ENCODE measurements at regions not wholly inside any gene's neighbourhood (a gene's known extent, or its start where the extent isn't known, plus 50 kb on each side); places are given as distances from the start of the nearest gene placed in this dataset.
"Not testable (repeated sequence)": the region's sequence is repeated elsewhere in the genome, so short reads cannot be mapped to it uniquely, and the experiment has no call there.

- Histone ChIP-seq H3K27ac (ENCODE audit: low read length) (no peak overlapping the region), H3K27me3 (ENCODE audit: control insufficient read depth, insufficient read depth, low read length) (no peaks in the 10 kb centered on the region), H3K4me1 (ENCODE audit: control insufficient read depth, insufficient read depth, low read length) (no peaks in the 10 kb centered on the region), H3K9me3 (ENCODE audit: control insufficient read depth, insufficient read depth, low read length) (no peaks in the 10 kb centered on the region), H3K4me3 (ENCODE audit: low read length) (no peak overlapping the region), H3K36me3 (ENCODE audit: control insufficient read depth, insufficient read depth, low read length) (no peaks in the 10 kb centered on the region)
- no CpG with 5 or more reads among the region's 7 CpGs for WGBS (ENCODE audit: insufficient coverage, insufficient read length)
- DNase-seq (ENCODE audit: low read depth, low spot score): no peak
Observed at GRCh38 chr11:49377978-49378377, 169.6 kb upstream of the FOLH1 start.

DNA sequence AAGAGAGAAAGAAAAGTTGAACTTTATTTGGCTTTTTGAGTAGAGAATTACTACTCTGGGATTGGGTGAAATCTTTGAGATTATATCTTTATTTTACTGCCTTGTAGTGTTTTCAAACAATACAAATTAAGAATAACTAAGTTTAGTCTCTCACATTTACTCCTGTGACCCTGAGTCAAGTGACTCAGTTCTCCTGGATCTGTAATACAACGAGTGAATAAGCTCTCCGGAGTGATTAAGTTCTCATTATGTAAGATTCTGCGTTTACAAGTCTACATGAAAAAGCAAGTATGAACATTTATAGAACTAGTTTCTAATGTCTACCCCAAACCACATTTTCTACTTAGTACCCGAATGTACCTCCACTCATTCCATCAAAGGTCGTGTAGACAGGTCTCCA lies 165.5 kb upstream of the FOLH1 start:
- no CpG with 5 or more reads among the region's 5 CpGs for WGBS (ENCODE audit: insufficient coverage, insufficient read length)
- not testable (repeated sequence) for H3K4me3 ChIP-seq (ENCODE audit: low read length); H3K9me3 ChIP-seq (ENCODE audit: control insufficient read depth, insufficient read depth, low read length); DNase-seq (ENCODE audit: low read depth, low spot score); H3K4me1 ChIP-seq (ENCODE audit: control insufficient read depth, insufficient read depth, low read length); H3K27ac ChIP-seq (ENCODE audit: low read length); H3K36me3 ChIP-seq (ENCODE audit: control insufficient read depth, insufficient read depth, low read length); H3K27me3 ChIP-seq (ENCODE audit: control insufficient read depth, insufficient read depth, low read length)

DNA sequence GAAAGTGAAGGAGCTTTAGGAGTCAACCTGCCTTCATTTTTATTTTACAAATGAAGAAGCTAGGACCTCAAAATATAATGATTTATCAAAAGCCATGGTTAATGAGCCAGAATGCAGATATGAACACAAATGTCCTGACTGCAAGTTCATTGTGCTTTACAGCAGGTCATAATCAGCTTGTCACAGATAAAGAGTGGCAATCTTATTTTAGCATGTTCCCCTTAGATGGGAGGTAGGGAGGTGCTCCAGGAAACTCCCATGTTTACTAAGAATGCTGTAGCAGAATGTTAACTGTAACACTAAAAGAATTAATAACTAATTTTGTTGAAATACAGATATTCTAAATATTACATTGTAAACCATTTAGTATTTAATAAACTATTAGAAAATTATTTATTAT lies 165.0 kb upstream of the FOLH1 start:
- not testable (repeated sequence) for H3K27ac ChIP-seq (ENCODE audit: low read length); H3K27me3 ChIP-seq (ENCODE audit: control insufficient read depth, insufficient read depth, low read length); H3K4me1 ChIP-seq (ENCODE audit: control insufficient read depth, insufficient read depth, low read length); DNase-seq (ENCODE audit: low read depth, low spot score); H3K36me3 ChIP-seq (ENCODE audit: control insufficient read depth, insufficient read depth, low read length); H3K4me3 ChIP-seq (ENCODE audit: low read length); H3K9me3 ChIP-seq (ENCODE audit: control insufficient read depth, insufficient read depth, low read length)

- H3K36me3 ChIP-seq (ENCODE audit: control insufficient read depth, insufficient read depth, low read length); DNase-seq (ENCODE audit: low read depth, low spot score); H3K27ac ChIP-seq (ENCODE audit: low read length); H3K9me3 ChIP-seq (ENCODE audit: control insufficient read depth, insufficient read depth, low read length); H3K27me3 ChIP-seq (ENCODE audit: control insufficient read depth, insufficient read depth, low read length); H3K4me1 ChIP-seq (ENCODE audit: control insufficient read depth, insufficient read depth, low read length); H3K4me3 ChIP-seq (ENCODE audit: low read length): not testable (repeated sequence)
Observed at GRCh38 chr11:49372137-49372536, 163.7 kb upstream of the FOLH1 start.

GRCh38 chr11:49368556-49368955 lies 160.2 kb upstream of the FOLH1 start:
- H3K4me3 ChIP-seq (ENCODE audit: low read length); DNase-seq (ENCODE audit: low read depth, low spot score); H3K27me3 ChIP-seq (ENCODE audit: control insufficient read depth, insufficient read depth, low read length); H3K4me1 ChIP-seq (ENCODE audit: control insufficient read depth, insufficient read depth, low read length); H3K27ac ChIP-seq (ENCODE audit: low read length); H3K36me3 ChIP-seq (ENCODE audit: control insufficient read depth, insufficient read depth, low read length); H3K9me3 ChIP-seq (ENCODE audit: control insufficient read depth, insufficient read depth, low read length): not testable (repeated sequence)
- no CpG with 5 or more reads among the region's 2 CpGs for WGBS (ENCODE audit: insufficient coverage, insufficient read length)

DNA sequence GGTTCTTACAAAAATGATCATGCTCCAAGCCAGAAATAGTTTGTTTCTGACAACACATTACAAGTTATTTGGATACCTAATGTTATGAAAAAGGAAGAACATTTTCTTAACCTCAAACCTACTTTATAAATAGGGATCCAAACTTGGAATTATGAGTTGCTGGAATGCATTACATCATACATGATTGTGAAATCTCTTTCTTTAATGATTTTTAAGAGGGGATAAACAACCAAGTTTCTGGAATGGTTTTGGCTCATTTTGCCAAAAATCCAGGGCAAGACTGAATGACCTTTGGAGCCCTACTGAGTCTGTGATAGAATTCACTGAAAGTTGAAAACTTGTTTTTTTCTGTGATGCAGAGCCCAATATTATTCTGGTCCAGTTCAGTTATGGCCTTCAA lies 157.0 kb upstream of the FOLH1 start:
- H3K27me3 ChIP-seq (ENCODE audit: control insufficient read depth, insufficient read depth, low read length); H3K9me3 ChIP-seq (ENCODE audit: control insufficient read depth, insufficient read depth, low read length); H3K36me3 ChIP-seq (ENCODE audit: control insufficient read depth, insufficient read depth, low read length); H3K4me3 ChIP-seq (ENCODE audit: low read length); H3K4me1 ChIP-seq (ENCODE audit: control insufficient read depth, insufficient read depth, low read length); DNase-seq (ENCODE audit: low read depth, low spot score); H3K27ac ChIP-seq (ENCODE audit: low read length): not testable (repeated sequence)

GRCh38 chr11:49362994-49363393 lies 154.6 kb upstream of the FOLH1 start:
- no CpG with 5 or more reads among the region's 2 CpGs for WGBS (ENCODE audit: insufficient coverage, insufficient read length)
- DNase-seq (ENCODE audit: low read depth, low spot score); H3K4me3 ChIP-seq (ENCODE audit: low read length); H3K4me1 ChIP-seq (ENCODE audit: control insufficient read depth, insufficient read depth, low read length); H3K36me3 ChIP-seq (ENCODE audit: control insufficient read depth, insufficient read depth, low read length); H3K9me3 ChIP-seq (ENCODE audit: control insufficient read depth, insufficient read depth, low read length); H3K27ac ChIP-seq (ENCODE audit: low read length); H3K27me3 ChIP-seq (ENCODE audit: control insufficient read depth, insufficient read depth, low read length): not testable (repeated sequence)

DNA sequence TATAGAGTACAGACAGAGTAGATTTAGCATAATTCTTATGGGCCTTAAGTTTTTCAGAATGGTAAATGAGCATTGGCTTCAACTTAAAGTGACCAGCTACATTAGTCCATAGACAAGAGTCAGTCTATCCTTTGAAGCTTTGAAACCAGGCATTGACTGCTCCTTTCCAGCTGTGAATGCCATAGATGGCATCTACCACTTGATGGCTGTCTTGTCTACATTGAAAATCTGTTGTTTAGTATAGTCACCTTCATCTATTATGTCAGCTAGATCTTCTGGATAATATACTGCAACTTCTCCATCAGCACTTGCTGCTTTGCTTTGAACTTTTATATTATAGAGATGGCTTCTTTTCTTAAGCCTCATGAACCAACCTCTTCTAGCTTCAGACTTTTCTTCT lies 146.1 kb upstream of the FOLH1 start:
- DNase-seq (ENCODE audit: low read depth, low spot score); H3K4me3 ChIP-seq (ENCODE audit: low read length); H3K27ac ChIP-seq (ENCODE audit: low read length); H3K27me3 ChIP-seq (ENCODE audit: control insufficient read depth, insufficient read depth, low read length); H3K4me1 ChIP-seq (ENCODE audit: control insufficient read depth, insufficient read depth, low read length); H3K9me3 ChIP-seq (ENCODE audit: control insufficient read depth, insufficient read depth, low read length); H3K36me3 ChIP-seq (ENCODE audit: control insufficient read depth, insufficient read depth, low read length): not testable (repeated sequence)

GRCh38 chr11:49352868-49353267 lies 144.5 kb upstream of the FOLH1 start:
- WGBS (ENCODE audit: insufficient coverage, insufficient read length): no CpG with 5 or more reads among the region's 3 CpGs
- H3K4me3 ChIP-seq (ENCODE audit: low read length); DNase-seq (ENCODE audit: low read depth, low spot score); H3K27me3 ChIP-seq (ENCODE audit: control insufficient read depth, insufficient read depth, low read length); H3K4me1 ChIP-seq (ENCODE audit: control insufficient read depth, insufficient read depth, low read length); H3K9me3 ChIP-seq (ENCODE audit: control insufficient read depth, insufficient read depth, low read length); H3K36me3 ChIP-seq (ENCODE audit: control insufficient read depth, insufficient read depth, low read length); H3K27ac ChIP-seq (ENCODE audit: low read length): not testable (repeated sequence)

DNA sequence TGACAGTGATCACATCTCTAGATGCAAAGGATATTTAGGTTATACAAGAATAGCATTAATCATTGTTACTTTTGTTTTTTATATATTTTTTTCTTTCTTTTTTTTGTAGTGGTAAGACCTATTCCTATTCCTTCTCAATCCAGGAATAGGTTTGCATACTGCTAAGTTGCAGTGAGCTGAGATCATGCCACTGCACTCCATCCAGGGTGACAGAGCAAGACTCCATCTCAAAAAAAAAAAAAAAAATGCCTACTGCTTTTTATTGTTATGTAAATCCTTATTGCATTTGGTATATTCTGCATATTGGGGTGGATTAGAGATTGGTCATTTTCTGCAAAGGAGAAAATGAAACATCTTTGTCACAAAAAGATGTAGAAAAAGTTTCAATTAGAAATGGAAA lies 138.2 kb upstream of the FOLH1 start:
- not testable (repeated sequence) for DNase-seq (ENCODE audit: low read depth, low spot score); H3K4me1 ChIP-seq (ENCODE audit: control insufficient read depth, insufficient read depth, low read length); H3K36me3 ChIP-seq (ENCODE audit: control insufficient read depth, insufficient read depth, low read length); H3K27ac ChIP-seq (ENCODE audit: low read length); H3K4me3 ChIP-seq (ENCODE audit: low read length); H3K9me3 ChIP-seq (ENCODE audit: control insufficient read depth, insufficient read depth, low read length); H3K27me3 ChIP-seq (ENCODE audit: control insufficient read depth, insufficient read depth, low read length)

DNA sequence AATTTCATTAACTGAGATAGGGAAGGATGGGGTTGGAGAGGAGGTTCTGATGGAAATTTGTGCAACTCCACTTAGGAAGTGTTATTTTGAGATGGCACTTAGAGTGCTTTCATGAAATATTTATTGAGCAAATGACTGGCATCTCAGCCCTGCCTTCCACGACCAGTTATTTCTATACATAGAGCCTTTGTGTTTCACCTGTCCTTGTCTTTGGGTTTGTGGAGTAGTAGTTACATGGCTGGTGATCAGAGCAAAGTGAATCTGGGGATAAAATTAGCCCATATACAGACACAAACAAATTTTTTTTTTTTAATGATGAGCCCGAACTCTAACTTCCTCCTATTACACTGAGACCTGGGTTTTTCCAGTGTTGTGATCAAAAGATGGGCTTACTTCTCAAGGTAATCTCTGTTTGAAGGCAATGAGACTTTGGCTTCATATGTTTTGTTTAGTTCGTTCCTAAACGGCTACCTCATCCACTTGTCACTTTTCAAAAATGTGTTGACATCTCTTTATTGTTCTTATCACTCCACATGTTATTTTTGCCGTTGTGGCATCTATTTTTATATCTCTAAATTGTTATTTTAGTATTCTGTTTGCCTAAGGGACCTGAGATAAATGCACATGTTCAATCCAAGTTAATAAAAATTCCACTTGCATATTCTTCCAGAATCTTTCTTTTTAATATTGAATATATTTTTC lies 120.2 kb upstream of the FOLH1 start:
- DNase-seq (ENCODE audit: low read depth, low spot score); H3K4me1 ChIP-seq (ENCODE audit: control insufficient read depth, insufficient read depth, low read length); H3K9me3 ChIP-seq (ENCODE audit: control insufficient read depth, insufficient read depth, low read length); H3K36me3 ChIP-seq (ENCODE audit: control insufficient read depth, insufficient read depth, low read length); H3K4me3 ChIP-seq (ENCODE audit: low read length); H3K27me3 ChIP-seq (ENCODE audit: control insufficient read depth, insufficient read depth, low read length); H3K27ac ChIP-seq (ENCODE audit: low read length): not testable (repeated sequence)
- WGBS (ENCODE audit: insufficient coverage, insufficient read length): no CpG with 5 or more reads among the region's 5 CpGs

GRCh38 chr11:49327766-49328165 lies 119.4 kb upstream of the FOLH1 start:
- not testable (repeated sequence) for H3K9me3 ChIP-seq (ENCODE audit: control insufficient read depth, insufficient read depth, low read length); H3K4me1 ChIP-seq (ENCODE audit: control insufficient read depth, insufficient read depth, low read length); DNase-seq (ENCODE audit: low read depth, low spot score); H3K36me3 ChIP-seq (ENCODE audit: control insufficient read depth, insufficient read depth, low read length); H3K27ac ChIP-seq (ENCODE audit: low read length); H3K4me3 ChIP-seq (ENCODE audit: low read length); H3K27me3 ChIP-seq (ENCODE audit: control insufficient read depth, insufficient read depth, low read length)
